ENCODE measurements at regions not wholly inside any gene's neighbourhood (a gene's known extent, or its start where the extent isn't known, plus 50 kb on each side); places are given as distances from the start of the nearest gene placed in this dataset.

- Histone ChIP-seq H3K4me1 (no peaks in the 10 kb centered on the region), H3K27ac (no peak overlapping the region), H3K36me3 (no peaks in the 10 kb centered on the region), H3K9me3 (no peaks in the 10 kb centered on the region), H3K27me3 (no peaks in the 10 kb centered on the region), H3K4me3 (no peak overlapping the region)
- 37 to 47% methylated on average over 3 of the region's 3 CpGs for WGBS, 2 donors
- intact Hi-C loops (cut with DNase I): no loop called here
- TF ChIP-seq, protein P1, sequence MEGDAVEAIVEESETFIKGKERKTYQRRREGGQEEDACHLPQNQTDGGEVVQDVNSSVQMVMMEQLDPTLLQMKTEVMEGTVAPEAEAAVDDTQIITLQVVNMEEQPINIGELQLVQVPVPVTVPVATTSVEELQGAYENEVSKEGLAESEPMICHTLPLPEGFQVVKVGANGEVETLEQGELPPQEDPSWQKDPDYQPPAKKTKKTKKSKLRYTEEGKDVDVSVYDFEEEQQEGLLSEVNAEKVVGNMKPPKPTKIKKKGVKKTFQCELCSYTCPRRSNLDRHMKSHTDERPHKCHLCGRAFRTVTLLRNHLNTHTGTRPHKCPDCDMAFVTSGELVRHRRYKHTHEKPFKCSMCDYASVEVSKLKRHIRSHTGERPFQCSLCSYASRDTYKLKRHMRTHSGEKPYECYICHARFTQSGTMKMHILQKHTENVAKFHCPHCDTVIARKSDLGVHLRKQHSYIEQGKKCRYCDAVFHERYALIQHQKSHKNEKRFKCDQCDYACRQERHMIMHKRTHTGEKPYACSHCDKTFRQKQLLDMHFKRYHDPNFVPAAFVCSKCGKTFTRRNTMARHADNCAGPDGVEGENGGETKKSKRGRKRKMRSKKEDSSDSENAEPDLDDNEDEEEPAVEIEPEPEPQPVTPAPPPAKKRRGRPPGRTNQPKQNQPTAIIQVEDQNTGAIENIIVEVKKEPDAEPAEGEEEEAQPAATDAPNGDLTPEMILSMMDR (IDR thresholded peaks at IDR 0.05): no peak
- ATAC-seq (no peak), DNase-seq (no peak)
Observed at GRCh38 chr21:15549671-15550070, 180.1 kb upstream of the USP25 start.

DNA sequence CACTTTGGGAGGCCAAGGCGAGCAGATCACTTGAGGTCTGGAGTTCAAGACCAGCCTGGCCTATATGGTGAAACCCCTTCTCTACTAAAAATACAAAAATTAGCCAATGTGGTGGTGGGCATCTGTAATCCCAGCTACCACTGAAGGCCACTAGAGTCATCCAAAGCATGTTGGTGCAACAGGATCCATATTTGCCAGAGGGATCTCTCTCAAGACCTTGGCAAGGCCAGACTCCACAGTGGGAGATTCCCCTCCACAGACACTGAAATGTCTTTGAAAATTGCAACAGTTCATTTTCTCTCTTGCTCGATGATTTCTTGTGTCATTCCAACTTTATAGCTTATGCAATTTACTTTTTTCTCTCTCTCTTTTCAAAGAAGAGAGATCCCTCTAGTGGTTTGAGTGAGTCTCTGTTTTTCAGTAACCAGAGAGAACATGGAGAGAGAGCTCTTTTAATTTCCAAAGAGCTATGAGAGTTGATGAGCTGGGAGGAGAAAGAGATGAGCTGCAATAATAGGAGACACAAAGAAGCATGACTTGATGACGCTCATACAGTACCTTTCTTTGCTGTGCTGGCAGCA lies 176.8 kb upstream of the USP25 start:
- H3K27ac ChIP-seq: no peak overlapping the region
- H3K36me3 ChIP-seq: no peaks in the 10 kb centered on the region
- TF ChIP-seq, protein P1 (IDR thresholded peaks at IDR 0.05): peak in 6 of 9 donors; percentile 13 to 49 (median 32)
- ATAC-seq (peak in 1 of 8 donors; percentile 23), DNase-seq (no peak)
- 61 to 76% methylated on average over 3 of the region's 3 CpGs for WGBS, 2 donors
- intact Hi-C loops (cut with DNase I): no loop called here
- H3K9me3 ChIP-seq: peaks cover 0 to 12% (median 0%) of the 10 kb centered on the region in 11 donors
- H3K4me1 ChIP-seq: no peaks in the 10 kb centered on the region
- no peak overlapping the region for H3K4me3 ChIP-seq
- H3K27me3 ChIP-seq: no peaks in the 10 kb centered on the region

DNA sequence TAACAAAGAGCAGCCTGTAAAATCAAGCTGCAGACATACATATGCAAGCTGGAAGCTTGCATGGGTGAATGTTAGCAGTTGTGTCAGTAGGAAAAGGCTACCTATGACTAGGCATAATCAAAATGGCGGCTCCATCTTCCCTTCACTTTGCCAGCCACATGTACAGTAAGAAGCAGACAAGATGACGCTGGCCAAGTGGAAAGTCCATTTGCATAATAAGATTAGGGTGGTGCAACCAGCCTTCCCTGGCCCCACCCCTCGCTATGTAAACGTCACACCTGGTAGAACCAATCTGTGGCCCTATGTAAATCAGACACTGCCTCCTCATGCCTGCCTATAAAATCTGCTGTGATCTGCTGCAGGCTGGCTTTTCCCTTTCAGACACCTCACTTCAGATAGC lies 171.9 kb upstream of the USP25 start:
- H3K4me3 ChIP-seq: no peak overlapping the region
- TF ChIP-seq, protein P1 (IDR thresholded peaks at IDR 0.05): no peak
- DNase-seq (no peak), ATAC-seq (no peak)
- H3K27ac ChIP-seq: no peak overlapping the region
- H3K27me3 ChIP-seq: no peaks in the 10 kb centered on the region
- peaks cover 0 to 12% (median 0%) of the 10 kb centered on the region in 11 donors for H3K9me3 ChIP-seq
- WGBS, 2 donors: 83 to 88% methylated on average over 4 of the region's 4 CpGs
- no peaks in the 10 kb centered on the region for H3K4me1 ChIP-seq
- no peaks in the 10 kb centered on the region for H3K36me3 ChIP-seq
- intact Hi-C loops (cut with DNase I): no loop called here

- Histone ChIP-seq H3K4me1 (no peaks in the 10 kb centered on the region), H3K27ac (no peak overlapping the region), H3K4me3 (no peak overlapping the region), H3K27me3 (no peaks in the 10 kb centered on the region), H3K9me3 (peaks cover 0 to 12% (median 0%) of the 10 kb centered on the region in 11 donors), H3K36me3 (no peaks in the 10 kb centered on the region)
- DNase-seq (no peak), ATAC-seq (no peak)
- TF ChIP-seq, protein P1 (IDR thresholded peaks at IDR 0.05): no peak
- WGBS, 2 donors: 48 to 69% methylated on average over 1 of the region's 1 CpG
- intact Hi-C loops (cut with DNase I): no loop called here
Observed at GRCh38 chr21:15558884-15559283, 170.9 kb upstream of the USP25 start.
